ENCODE measurements at regions not wholly inside any gene's neighbourhood (a gene's known extent, or its start where the extent isn't known, plus 50 kb on each side); places are given as distances from the start of the nearest gene placed in this dataset.

- DNase-seq: no peak
Measured at GRCh38 chr10:29130190-29130673, 158.6 kb upstream of the LYZL1 start.

DNA sequence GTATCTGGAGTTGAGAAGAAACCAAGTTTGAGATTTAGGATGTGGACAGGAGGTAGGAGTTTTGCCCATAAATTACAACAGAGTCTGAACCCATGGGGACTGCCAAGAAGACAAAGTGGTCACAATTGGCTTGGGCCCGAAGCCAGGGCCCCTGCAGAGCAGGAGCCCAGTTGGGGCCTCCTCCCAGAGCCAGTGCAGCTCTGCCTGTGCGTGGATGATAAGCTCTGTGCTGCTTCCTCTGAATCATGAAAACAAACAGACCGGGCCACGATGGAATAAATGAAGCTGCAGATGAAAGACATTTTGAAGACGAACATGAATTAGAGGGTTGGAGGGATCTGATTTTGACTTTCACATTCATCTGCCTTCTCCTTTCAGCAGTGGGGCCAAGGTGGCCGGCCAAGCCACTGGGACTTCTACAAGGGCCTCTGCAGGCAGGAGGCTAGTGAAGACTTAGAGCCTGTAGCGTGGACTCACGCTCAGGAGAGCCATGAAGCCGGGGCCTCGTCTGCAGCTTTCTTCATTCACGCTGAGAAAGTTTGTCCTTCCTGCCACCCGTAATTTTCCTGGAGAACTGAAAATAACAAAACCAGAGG lies 156.8 kb upstream of the LYZL1 start:
- no peak for DNase-seq

DNA sequence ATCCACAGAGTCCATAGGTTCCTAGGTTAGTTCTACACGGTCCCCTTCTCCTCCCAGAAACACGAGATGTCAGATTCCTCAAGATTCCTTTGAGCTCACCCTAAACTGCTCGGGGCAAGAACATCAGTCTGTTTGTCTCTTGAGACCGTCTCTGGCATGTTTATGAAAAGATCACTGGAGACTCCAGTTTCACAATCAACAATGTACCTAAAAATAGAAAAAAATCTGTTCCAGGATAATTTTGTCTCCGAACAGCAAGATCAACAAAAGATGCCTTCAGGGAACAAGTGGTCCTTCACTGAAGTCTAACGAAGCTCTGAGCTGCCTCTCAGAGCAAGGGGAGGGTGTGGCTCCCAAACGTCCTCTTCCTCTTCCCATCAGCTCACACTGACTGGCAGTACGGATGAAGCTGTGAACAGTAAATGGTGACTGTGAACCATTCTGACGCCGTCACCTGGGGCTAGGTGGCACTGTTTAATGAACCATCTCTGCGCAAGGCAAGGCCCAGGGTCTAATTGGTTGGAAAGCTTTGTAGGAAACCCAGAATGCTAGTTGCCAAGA lies 156.2 kb upstream of the LYZL1 start:
- no peak for DNase-seq

- no peak for DNase-seq
Measured at GRCh38 chr10:29135337-29135736, 153.5 kb upstream of the LYZL1 start.

GRCh38 chr10:29136411-29136810 lies 152.5 kb upstream of the LYZL1 start:
- DNase-seq: no peak

DNA sequence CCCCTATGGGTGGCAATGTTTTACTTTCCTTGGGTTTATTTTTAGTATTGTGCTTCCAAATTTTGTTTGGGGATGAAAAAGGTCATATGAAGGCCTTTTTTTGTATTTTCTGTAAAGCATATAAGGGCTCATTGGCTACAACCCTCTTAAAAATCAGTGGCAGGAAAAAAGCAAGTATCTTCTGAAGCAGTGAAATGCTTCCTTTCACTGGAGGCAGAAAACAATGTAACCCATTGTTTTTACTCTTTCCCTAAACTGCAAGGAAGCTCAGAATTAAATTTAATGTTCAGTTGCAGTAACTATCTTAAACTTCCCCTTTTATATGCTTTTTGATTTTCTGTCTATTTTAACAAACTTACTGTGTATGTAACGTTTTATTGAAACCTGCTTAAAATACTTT lies 148.7 kb upstream of the LYZL1 start:
- DNase-seq: no peak

DNA sequence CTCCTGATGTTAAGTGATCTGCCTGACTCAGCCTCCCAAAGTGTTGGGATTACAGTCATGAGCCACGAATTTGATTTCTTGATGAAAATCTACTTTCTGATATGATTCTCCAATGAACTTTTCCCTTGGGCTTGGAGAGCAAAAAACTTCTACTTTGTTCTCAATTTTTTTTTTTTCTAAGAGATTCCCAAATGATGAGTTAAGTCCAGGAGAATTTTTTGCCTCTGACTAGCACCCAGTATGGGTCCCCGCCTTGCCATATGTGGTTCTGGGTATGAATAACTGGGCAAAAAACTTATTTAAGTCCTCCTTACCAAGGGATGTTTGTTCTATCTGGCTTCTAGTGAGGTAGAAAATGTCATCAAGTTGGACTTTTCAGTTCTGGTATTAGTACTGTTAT lies 147.9 kb upstream of the LYZL1 start:
- no peak for DNase-seq

DNA sequence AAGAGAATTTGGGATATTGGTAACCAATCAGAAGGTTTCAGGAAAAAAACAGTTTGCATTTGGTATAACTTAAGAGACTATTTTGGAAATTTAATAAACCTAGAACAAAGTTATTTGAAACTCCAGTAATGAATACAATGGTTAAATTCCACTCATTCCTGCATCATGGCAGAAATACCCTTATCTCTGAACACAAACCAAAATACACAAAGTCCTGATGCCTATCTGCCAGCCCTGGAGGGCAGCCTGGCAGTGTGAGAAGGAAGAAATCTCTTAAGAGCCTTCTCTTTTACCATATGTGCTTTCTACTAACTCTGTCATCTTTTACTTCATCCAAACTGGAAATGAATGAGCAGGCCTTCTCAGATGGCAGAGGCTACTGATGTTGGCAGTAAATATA lies 147.1 kb upstream of the LYZL1 start:
- no peak for DNase-seq

DNA sequence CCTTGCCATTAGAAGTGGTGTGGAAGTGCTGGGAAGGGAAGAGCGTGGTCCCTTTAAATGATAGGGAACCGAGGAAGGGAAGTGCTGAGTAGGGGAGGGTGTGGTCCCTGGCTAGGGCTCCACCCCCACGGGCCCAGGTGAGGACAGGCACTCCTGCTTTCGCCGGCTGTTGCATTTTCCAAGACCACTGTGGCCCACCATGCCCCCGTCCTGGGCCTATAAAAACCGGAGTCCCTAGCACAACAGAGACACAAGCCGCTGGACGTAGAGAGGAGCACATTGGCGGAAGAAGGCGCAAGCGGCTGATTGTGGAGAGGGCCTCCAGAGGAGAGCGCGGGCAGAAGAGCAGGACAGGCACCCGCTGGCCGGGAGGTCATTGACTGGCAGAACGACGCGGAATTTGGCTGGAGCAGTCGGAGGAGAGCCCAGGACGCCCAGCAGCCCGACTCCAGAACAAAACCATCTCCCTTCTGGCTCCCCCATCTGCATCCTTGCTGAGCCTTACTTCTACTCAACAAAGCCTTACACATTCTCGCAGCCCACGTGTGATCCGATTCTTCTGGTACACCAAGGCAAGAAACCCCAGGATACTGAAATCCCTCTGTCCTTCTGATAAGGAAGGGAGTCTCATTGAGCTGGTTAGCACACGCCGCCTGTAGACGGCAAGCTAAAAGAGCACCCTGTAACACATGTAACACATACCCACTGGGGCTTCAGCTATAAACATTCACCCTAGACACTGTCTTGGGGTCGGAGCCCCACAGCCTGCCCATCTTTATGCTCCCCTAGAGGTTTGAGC lies 146.2 kb upstream of the LYZL1 start:
- no peak for DNase-seq

GRCh38 chr10:29144126-29144525 lies 144.7 kb upstream of the LYZL1 start:
- no peak for DNase-seq

DNA sequence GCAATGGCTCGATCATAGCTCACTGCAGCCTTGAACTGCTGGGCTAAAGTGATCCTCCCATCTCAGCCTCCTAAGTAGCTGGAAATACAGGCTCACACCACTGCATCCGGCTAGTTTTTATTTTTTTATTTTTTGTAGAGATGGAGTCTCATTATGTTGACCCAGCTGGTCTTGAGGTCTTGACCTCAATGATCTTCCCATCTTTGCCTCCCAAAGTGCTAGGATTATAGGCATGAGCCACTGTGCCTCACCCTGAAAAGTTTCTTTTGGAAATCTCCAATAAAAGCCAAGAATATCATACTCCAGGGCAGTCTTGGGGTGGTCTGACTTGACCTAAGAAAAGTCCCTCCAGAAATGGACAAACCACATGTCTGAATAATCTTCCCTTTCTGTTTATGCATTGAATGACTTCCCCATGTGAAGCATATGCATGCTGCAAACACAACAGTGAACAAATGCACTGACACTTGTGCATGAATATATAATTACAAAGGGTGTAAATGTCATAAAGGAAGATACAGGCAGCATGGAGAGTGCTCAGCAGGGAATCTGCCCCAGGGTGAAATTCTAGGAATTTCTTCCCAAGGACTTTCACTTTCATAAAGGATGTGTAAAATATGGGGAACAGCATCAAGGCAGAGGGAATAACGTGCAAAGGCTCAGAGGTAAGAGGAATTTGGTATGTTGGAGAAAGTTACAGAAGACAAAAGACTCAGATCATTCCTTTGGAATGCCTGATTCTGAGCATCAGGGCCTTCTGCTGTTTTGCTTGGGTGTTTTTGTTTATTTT lies 142.4 kb upstream of the LYZL1 start:
- DNase-seq: no peak

DNA sequence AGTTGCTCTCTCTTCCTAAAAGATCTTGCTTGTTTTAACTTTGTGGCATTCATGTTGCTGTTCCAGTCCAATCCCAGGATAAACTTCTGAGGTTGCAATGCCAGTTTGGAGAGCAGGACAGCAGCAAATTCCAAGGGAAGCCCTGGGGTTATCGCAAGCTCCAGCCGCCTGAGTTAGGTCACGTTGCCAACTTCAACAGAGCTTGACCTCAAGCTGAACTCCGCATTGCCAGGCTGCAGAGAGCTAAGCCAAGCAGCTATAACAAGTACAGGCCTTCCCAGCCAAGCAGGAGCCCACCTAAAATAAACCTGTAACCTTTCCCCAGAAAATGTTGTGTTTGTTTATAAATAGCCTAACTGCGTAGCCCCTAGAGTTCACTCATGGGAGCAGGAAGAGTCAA lies 138.9 kb upstream of the LYZL1 start:
- DNase-seq: no peak

GRCh38 chr10:29151005-29151404 lies 137.9 kb upstream of the LYZL1 start:
- no peak for DNase-seq

DNA sequence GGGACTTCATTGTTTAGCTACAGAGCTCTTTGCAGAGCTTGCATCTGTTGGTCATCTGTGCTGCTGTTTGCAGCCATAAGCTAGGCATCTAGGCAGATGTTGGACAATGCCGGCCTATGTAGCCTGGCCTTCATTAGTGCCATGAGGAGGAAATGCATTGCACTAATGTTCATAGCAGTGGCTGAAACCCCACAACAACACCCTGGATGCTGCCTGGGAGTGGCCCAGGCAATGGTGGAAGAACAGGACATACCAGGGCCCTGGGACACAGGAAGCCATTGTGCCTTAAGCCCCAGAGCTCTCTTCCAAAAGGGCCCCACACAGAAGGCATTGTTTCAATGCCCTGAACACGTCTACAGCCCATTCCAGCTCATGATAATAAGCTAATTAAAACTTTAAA lies 131.5 kb upstream of the LYZL1 start:
- DNase-seq: no peak

DNA sequence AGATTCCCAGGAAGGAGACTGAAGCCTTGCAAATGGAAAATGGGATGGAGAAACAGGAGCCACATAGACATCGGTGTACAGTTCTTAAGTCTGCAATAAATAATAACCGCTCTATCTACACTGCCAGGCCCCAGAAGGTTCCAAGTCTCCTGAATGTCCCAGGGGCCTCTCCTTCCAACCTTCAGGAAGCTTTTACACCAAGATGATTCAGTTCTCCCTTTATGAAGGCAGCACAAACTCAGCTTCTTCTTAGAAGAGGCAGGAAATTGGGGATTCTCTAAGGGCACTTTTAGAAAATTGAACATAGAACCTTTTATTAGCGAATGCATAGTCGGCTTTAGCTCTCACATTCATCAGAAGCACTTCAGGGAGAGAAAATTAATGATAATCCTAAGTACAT lies 130.8 kb upstream of the LYZL1 start:
- DNase-seq: no peak

- no peak for DNase-seq
Measured at GRCh38 chr10:29160150-29160617, 128.7 kb upstream of the LYZL1 start.

- DNase-seq: no peak
Measured at GRCh38 chr10:29163746-29164145, 125.1 kb upstream of the LYZL1 start.

- DNase-seq: no peak
Measured at GRCh38 chr10:29166713-29167112, 122.2 kb upstream of the LYZL1 start.

DNA sequence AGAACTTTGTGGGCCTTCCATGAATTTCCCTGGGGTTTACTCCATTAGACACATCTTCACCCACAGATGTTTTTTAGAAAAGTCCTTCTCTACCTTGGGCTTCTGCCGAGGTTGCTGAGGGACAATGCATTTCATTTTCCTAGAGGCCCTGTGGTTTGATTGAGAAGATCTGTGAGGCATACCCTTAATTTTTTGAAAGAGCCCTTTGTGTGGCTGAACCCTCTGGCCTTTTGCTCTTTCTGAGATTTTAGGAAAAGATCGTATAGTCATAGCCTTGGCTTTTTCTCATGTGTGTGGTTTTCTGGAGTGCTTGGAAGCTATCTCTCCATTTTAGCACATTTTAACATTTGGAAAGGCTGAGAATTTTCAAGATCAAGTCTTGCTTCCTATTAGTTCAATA lies 119.8 kb upstream of the LYZL1 start:
- DNase-seq: no peak

- no peak for DNase-seq
Measured at GRCh38 chr10:29171717-29172116, 117.2 kb upstream of the LYZL1 start.

DNA sequence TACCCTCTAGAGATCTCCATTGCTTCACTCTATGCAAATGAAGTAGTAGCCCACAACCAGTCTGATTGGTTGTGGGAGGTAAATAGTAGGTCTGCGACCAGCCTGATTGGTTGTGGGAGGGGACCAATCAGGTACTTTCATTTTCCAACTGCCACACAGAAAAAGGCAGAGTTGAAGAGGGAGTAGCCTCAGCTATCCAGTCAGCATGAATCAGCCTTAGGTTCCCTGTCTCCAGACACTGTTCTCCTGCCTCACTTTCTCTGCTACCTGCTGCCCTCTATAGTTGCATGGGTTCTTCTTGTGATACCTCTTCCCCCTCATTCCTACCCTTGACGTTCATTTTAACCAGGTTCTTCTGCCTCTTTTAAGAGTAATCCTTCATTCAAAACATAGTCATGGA lies 114.5 kb upstream of the LYZL1 start:
- DNase-seq: no peak

- DNase-seq: no peak
Measured at GRCh38 chr10:29176845-29177832, 111.7 kb upstream of the LYZL1 start.
